ENCODE measurements at regions not wholly inside any gene's neighbourhood (a gene's known extent, or its start where the extent isn't known, plus 50 kb on each side); places are given as distances from the start of the nearest gene placed in this dataset.
"Not testable (repeated sequence)": the region's sequence is repeated elsewhere in the genome, so short reads cannot be mapped to it uniquely, and the experiment has no call there.

DNA sequence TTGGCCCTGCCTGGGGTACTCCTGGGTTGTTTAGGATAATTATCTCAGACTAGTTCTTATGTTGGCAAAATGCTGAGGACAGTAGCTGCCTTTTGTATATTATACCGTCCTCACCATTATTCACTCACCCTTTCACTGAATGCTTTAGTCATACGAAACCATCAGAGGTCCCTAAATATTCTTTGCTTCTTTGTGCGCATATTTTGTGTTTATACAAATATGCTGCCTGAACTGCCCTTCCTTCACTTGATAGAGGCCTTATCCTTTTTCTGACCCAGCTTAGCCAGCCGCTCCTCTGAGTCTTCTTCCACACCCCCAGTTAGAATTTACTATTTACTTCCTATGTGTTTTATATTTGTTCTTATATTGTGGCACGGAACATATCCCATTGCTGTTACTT is 70.2 kb upstream of the OSBPL3 start:
- H3K4me3 ChIP-seq = no peak overlapping the region
- no peaks in the 10 kb centered on the region for H3K36me3 ChIP-seq (ENCODE audit: control insufficient read depth in 4 of 4, insufficient read depth in 4 of 4, low read length in 4 of 4)
- H3K4me1 ChIP-seq (ENCODE audit: control insufficient read depth in 5 of 5, insufficient read depth in 5 of 5, low read length in 5 of 5) = no peaks in the 10 kb centered on the region
- TF ChIP-seq, protein P1, sequence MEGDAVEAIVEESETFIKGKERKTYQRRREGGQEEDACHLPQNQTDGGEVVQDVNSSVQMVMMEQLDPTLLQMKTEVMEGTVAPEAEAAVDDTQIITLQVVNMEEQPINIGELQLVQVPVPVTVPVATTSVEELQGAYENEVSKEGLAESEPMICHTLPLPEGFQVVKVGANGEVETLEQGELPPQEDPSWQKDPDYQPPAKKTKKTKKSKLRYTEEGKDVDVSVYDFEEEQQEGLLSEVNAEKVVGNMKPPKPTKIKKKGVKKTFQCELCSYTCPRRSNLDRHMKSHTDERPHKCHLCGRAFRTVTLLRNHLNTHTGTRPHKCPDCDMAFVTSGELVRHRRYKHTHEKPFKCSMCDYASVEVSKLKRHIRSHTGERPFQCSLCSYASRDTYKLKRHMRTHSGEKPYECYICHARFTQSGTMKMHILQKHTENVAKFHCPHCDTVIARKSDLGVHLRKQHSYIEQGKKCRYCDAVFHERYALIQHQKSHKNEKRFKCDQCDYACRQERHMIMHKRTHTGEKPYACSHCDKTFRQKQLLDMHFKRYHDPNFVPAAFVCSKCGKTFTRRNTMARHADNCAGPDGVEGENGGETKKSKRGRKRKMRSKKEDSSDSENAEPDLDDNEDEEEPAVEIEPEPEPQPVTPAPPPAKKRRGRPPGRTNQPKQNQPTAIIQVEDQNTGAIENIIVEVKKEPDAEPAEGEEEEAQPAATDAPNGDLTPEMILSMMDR (IDR thresholded peaks at IDR 0.05; ENCODE audit: control extremely low read depth, extremely low read depth) = no peak
- H3K9ac ChIP-seq (ENCODE audit: insufficient read depth in 1 of 2, low read length in 2 of 2) = no peak overlapping the region
- no peak overlapping the region for H3K27ac ChIP-seq (ENCODE audit: low read depth in 1 of 2, low read length in 1 of 2)
- 92 to 93% methylated on average over 5 of the region's 5 CpGs for WGBS, 2 donors
- H3K27me3 ChIP-seq (ENCODE audit: control insufficient read depth in 3 of 3, insufficient read depth in 3 of 3, low read length in 2 of 3) = peaks cover 0 to 1% (median 0%) of the 10 kb centered on the region in 3 donors
- H3K9me3 ChIP-seq (ENCODE audit: control insufficient read depth in 4 of 4, insufficient read depth in 3 of 4, low read length in 3 of 4) = no peaks in the 10 kb centered on the region
- DNase-seq = no peak
- ATAC-seq (ENCODE audit: insufficient read depth, low FRiP score) = no peak

DNA sequence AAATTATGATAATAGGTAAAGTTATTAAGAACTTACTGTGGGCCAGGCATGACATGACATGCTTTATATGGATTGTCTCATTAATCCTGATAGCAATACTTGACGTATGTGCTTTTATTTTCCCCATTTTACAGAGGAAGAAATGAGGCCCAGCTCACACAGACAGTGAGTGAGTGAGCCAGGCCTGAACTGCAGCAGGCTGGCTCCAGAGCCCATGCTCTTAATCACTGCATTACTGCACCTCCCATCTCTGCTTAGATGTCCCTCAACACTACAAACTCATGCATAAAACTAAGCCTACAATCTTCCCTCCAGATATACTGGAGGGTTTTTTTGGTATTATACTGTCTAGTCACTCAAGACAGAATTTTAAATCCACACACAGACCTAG is 68.5 kb upstream of the OSBPL3 start:
- Histone ChIP-seq H3K4me1 (ENCODE audit: control insufficient read depth in 5 of 5, insufficient read depth in 5 of 5, low read length in 5 of 5) (no peaks in the 10 kb centered on the region), H3K36me3 (ENCODE audit: control insufficient read depth in 4 of 4, insufficient read depth in 4 of 4, low read length in 4 of 4) (no peaks in the 10 kb centered on the region), H3K4me3 (no peak overlapping the region), H3K9ac (ENCODE audit: insufficient read depth in 1 of 2, low read length in 2 of 2) (no peak overlapping the region), H3K27ac (ENCODE audit: low read depth in 1 of 2, low read length in 1 of 2) (no peak overlapping the region), H3K9me3 (ENCODE audit: control insufficient read depth in 4 of 4, insufficient read depth in 3 of 4, low read length in 3 of 4) (no peaks in the 10 kb centered on the region), H3K27me3 (ENCODE audit: control insufficient read depth in 3 of 3, insufficient read depth in 3 of 3, low read length in 2 of 3) (no peaks in the 10 kb centered on the region)
- DNase-seq (no peak), ATAC-seq (ENCODE audit: insufficient read depth, low FRiP score) (no peak)
- TF ChIP-seq, protein P1 (IDR thresholded peaks at IDR 0.05; ENCODE audit: control extremely low read depth, extremely low read depth) = no peak
- WGBS, 2 donors = 84 to 86% methylated on average over 1 of the region's 1 CpG

DNA sequence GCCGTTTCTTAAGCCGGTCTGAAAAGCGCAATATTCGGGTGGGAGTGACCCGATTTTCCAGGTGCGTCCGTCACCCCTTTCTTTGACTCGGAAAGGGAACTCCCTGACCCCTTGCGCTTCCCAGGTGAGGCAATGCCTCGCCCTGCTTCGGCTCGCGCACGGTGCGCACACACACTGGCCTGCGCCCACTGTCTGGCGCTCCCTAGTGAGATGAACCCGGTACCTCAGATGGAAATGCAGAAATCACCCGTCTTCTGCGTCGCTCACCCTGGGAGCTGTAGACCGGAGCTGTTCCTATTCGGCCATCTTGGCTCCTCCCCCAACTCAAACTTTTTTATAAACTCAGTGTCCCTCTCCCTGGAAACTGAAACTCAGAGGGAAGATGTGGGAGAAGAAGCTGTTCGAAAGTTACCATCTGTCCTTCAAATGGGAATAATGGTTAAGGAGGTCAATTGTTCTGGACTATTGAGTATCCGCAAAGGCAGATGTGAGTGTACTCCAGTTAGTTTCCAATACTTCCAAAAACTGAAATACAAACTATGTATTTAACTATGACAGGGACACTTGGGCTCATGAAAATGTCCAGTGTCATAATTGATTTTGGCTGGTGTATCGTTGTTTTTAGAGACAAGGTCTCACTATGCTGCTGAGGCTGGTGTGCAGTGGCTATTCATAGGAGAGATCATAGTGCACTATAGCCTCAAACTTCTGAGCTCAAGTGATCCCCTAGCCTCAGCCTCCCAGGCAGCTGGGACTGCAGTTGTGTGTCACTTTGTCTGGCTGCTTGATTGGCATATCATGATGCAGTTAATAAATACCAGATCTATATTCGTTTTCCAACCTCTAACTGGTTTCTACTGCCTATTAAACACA is 67.8 kb upstream of the OSBPL3 start:
- not testable (repeated sequence) for DNase-seq; H3K4me1 ChIP-seq (ENCODE audit: control insufficient read depth in 5 of 5, insufficient read depth in 5 of 5, low read length in 5 of 5); H3K9ac ChIP-seq (ENCODE audit: insufficient read depth in 1 of 2, low read length in 2 of 2); H3K27me3 ChIP-seq (ENCODE audit: control insufficient read depth in 3 of 3, insufficient read depth in 3 of 3, low read length in 2 of 3); H3K4me3 ChIP-seq; H3K36me3 ChIP-seq (ENCODE audit: control insufficient read depth in 4 of 4, insufficient read depth in 4 of 4, low read length in 4 of 4); H3K27ac ChIP-seq (ENCODE audit: low read depth in 1 of 2, low read length in 1 of 2); H3K9me3 ChIP-seq (ENCODE audit: control insufficient read depth in 4 of 4, insufficient read depth in 3 of 4, low read length in 3 of 4); ATAC-seq (ENCODE audit: insufficient read depth, low FRiP score)
- WGBS, 2 donors = 89 to 94% methylated on average over 11 to 12 of the region's 27 CpGs

DNA sequence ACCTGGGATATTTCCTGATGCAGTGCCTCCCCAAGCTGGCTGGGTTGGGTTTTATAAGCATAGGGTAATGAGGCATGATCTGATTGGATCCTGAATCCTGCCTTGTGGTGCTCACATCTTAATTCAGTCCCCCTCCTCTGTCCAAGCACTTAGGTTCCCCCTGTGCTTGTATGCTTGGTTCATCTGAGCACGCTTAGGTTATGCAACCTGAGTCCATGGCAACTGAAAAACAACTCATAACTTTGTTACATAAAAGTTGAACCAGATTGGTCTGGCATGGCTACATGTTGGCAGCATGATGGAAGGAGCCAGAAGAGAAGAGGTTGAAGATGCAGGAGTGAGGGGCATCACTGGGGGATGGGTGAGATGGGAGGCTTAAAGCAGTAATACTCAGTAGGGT is 57.3 kb upstream of the OSBPL3 start:
- ATAC-seq (ENCODE audit: insufficient read depth, low FRiP score) = no peak
- Histone ChIP-seq H3K27me3 (ENCODE audit: control insufficient read depth in 3 of 3, insufficient read depth in 3 of 3, low read length in 2 of 3) (no peaks in the 10 kb centered on the region), H3K9ac (ENCODE audit: insufficient read depth in 1 of 2, low read length in 2 of 2) (no peak overlapping the region), H3K4me1 (ENCODE audit: control insufficient read depth in 5 of 5, insufficient read depth in 5 of 5, low read length in 5 of 5) (no peaks in the 10 kb centered on the region), H3K36me3 (ENCODE audit: control insufficient read depth in 4 of 4, insufficient read depth in 4 of 4, low read length in 4 of 4) (no peaks in the 10 kb centered on the region), H3K27ac (ENCODE audit: low read depth in 1 of 2, low read length in 1 of 2) (no peak overlapping the region), H3K4me3 (no peak overlapping the region), H3K9me3 (ENCODE audit: control insufficient read depth in 4 of 4, insufficient read depth in 3 of 4, low read length in 3 of 4) (peaks cover 0 to 13% (median 0%) of the 10 kb centered on the region in 4 donors)
- 50 to 63% methylated on average over 1 of the region's 1 CpG for WGBS, 2 donors
- DNase-seq = peak in 1 of 3 donors; percentile 2
- TF ChIP-seq, protein P1 (IDR thresholded peaks at IDR 0.05; ENCODE audit: control extremely low read depth, extremely low read depth) = no peak

Data from lung (tissue), 11 donors.